ENCODE measurements at regions not wholly inside any gene's neighbourhood (a gene's known extent, or its start where the extent isn't known, plus 50 kb on each side); places are given as distances from the start of the nearest gene placed in this dataset.

DNA sequence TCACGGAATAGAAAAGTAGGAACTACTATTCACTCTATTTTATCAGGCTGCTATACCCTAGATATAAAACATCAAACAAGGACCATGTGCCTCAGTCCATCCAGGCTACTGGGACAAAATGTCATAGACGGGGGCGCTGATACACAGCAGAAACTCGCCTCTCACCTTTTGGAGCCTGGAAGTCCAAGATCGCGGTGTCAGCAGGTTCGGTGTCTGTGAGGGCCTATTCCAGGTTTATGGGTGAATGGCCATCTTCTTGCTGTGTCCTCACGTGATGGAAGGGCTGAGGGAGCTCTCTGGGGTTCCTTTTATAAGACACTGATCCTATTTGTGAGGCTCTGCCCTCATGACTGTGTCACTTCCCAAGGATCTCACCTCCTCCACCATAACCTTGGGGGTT lies 89.5 kb downstream of the DLL1 start:
- no peak overlapping the region for H3K4me3 ChIP-seq
- H3K27ac ChIP-seq = no peak overlapping the region
- 87% methylated on average over 8 of the region's 8 CpGs for WGBS (ENCODE audit: low lambda C conversion rate, missing lambda C conversion rate)
- no peaks in the 10 kb centered on the region for H3K9me2 ChIP-seq (replicated peaks; ENCODE audit: insufficient read depth)
- TF ChIP-seq, protein P1, sequence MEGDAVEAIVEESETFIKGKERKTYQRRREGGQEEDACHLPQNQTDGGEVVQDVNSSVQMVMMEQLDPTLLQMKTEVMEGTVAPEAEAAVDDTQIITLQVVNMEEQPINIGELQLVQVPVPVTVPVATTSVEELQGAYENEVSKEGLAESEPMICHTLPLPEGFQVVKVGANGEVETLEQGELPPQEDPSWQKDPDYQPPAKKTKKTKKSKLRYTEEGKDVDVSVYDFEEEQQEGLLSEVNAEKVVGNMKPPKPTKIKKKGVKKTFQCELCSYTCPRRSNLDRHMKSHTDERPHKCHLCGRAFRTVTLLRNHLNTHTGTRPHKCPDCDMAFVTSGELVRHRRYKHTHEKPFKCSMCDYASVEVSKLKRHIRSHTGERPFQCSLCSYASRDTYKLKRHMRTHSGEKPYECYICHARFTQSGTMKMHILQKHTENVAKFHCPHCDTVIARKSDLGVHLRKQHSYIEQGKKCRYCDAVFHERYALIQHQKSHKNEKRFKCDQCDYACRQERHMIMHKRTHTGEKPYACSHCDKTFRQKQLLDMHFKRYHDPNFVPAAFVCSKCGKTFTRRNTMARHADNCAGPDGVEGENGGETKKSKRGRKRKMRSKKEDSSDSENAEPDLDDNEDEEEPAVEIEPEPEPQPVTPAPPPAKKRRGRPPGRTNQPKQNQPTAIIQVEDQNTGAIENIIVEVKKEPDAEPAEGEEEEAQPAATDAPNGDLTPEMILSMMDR (IDR thresholded peaks at IDR 0.05; ENCODE audit: poor library complexity) = no peak
- TF ChIP-seq EZH2 (IDR thresholded peaks at IDR 0.05; ENCODE audit: borderline replicate concordance) = no peak
- TF ChIP-seq EZH2phosphoT487 (IDR thresholded peaks at IDR 0.05; ENCODE audit: low read depth, severe bottlenecking, unreplicated experiment) = no peak
- no peaks in the 10 kb centered on the region for H3K9me3 ChIP-seq (ENCODE audit: low read depth)
- H4K20me1 ChIP-seq (ENCODE audit: insufficient read depth, poor library complexity, severe bottlenecking) = no peaks in the 10 kb centered on the region
- H3K4me2 ChIP-seq = no peak overlapping the region
- H3K4me1 ChIP-seq (ENCODE audit: insufficient read depth) = no peaks in the 10 kb centered on the region
- DNase-seq (ENCODE audit: low spot score) = no peak
- no peaks in the 10 kb centered on the region for H3K27me3 ChIP-seq
- H2AFZ ChIP-seq = no peak overlapping the region
- no peaks in the 10 kb centered on the region for H3K79me2 ChIP-seq
- H3K36me3 ChIP-seq (replicated peaks; ENCODE audit: insufficient read depth, low read depth) = no peaks in the 10 kb centered on the region

DNA sequence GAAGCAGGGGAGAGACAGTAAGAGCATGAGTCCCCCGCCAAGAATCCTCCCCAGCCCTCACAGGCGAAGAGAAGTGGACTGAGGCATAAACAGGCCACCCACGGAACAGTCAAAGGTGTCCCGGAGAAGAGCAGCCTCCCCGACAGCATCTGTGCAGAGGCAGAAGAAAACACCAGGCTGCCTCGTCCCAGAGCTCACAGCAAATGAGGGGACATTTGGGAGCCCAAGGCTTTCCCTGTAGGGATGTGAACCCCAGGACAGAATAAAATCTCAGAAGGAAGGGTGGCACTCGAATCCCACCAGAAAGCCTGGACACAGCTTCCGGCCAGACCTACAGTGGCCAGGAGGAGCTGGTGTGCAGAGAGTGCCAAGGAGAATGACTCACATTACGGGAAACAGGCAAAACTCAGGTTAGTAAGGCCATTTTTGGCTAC lies 90.4 kb downstream of the DLL1 start:
- no peaks in the 10 kb centered on the region for H3K4me1 ChIP-seq (ENCODE audit: insufficient read depth)
- no peak overlapping the region for H3K27ac ChIP-seq
- H3K27me3 ChIP-seq = no peaks in the 10 kb centered on the region
- H3K4me3 ChIP-seq = no peak overlapping the region
- H4K20me1 ChIP-seq (ENCODE audit: insufficient read depth, poor library complexity, severe bottlenecking) = no peaks in the 10 kb centered on the region
- DNase-seq (ENCODE audit: low spot score) = no peak
- no peak for TF ChIP-seq EZH2phosphoT487 (IDR thresholded peaks at IDR 0.05; ENCODE audit: low read depth, severe bottlenecking, unreplicated experiment)
- TF ChIP-seq, protein P1 (IDR thresholded peaks at IDR 0.05; ENCODE audit: poor library complexity) = no peak
- no peak for TF ChIP-seq EZH2 (IDR thresholded peaks at IDR 0.05; ENCODE audit: borderline replicate concordance)
- no peak overlapping the region for H2AFZ ChIP-seq
- no peaks in the 10 kb centered on the region for H3K36me3 ChIP-seq (replicated peaks; ENCODE audit: insufficient read depth, low read depth)
- no peak overlapping the region for H3K4me2 ChIP-seq
- H3K79me2 ChIP-seq = no peaks in the 10 kb centered on the region
- no peaks in the 10 kb centered on the region for H3K9me2 ChIP-seq (replicated peaks; ENCODE audit: insufficient read depth)
- 82% methylated on average over 9 of the region's 9 CpGs for WGBS (ENCODE audit: low lambda C conversion rate, missing lambda C conversion rate)
- H3K9me3 ChIP-seq (ENCODE audit: low read depth) = peaks cover under 1% of the 10 kb centered on the region

DNA sequence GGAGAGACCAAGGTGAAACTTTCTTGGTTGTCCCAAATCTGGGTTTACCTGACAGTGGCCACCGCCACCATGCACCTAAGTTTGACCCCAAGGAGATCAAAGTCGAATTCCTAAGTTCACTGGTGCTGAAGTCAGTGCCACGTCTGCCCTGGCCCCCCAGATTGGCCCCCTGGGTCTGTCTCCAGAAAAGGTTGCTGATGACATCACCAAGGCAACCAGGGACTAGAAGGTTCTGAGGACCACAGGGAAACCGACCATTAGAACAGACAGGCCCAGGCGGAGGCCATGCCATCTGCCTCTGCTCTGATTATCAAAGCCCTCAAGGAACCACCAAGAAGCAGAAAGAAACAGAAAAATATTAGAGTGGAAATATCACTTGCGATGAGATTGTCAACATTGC lies 91.2 kb downstream of the DLL1 start:
- TF ChIP-seq EZH2phosphoT487 (IDR thresholded peaks at IDR 0.05; ENCODE audit: low read depth, severe bottlenecking, unreplicated experiment) = no peak
- no peak for TF ChIP-seq EZH2 (IDR thresholded peaks at IDR 0.05; ENCODE audit: borderline replicate concordance)
- TF ChIP-seq, protein P1 (IDR thresholded peaks at IDR 0.05; ENCODE audit: poor library complexity) = no peak
- DNase-seq (ENCODE audit: low spot score) = no peak
- 86% methylated on average over 6 of the region's 6 CpGs for WGBS (ENCODE audit: low lambda C conversion rate, missing lambda C conversion rate)
- Histone ChIP-seq H2AFZ (no peak overlapping the region), H3K4me3 (no peak overlapping the region), H3K9me3 (ENCODE audit: low read depth) (peaks cover 6% of the 10 kb centered on the region), H3K27me3 (no peaks in the 10 kb centered on the region), H3K79me2 (no peaks in the 10 kb centered on the region), H4K20me1 (ENCODE audit: insufficient read depth, poor library complexity, severe bottlenecking) (no peaks in the 10 kb centered on the region), H3K4me1 (ENCODE audit: insufficient read depth) (no peaks in the 10 kb centered on the region), H3K36me3 (replicated peaks; ENCODE audit: insufficient read depth, low read depth) (no peaks in the 10 kb centered on the region), H3K9me2 (replicated peaks; ENCODE audit: insufficient read depth) (no peaks in the 10 kb centered on the region), H3K4me2 (no peak overlapping the region), H3K27ac (no peak overlapping the region)

DNA sequence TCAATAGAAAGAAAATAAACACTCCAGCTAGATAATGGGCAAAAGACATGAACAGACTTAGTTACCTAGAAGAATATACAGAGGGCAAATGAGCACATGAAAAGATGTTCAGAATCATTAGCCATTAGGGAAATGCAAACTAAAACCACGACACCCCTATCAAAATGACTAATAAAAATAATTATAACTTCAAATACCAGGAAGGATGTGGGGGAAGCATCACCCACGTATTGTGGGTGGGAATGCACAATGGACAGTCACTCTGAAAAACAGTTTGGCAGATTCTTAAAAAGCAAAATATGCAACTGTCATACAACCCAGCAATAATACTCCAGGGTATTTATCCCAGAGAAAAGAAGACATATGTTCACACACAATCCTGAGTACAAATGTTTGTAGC lies 92.6 kb downstream of the DLL1 start:
- no peak for DNase-seq (ENCODE audit: low spot score)
- no peaks in the 10 kb centered on the region for H3K9me2 ChIP-seq (replicated peaks; ENCODE audit: insufficient read depth)
- no peaks in the 10 kb centered on the region for H3K4me1 ChIP-seq (ENCODE audit: insufficient read depth)
- WGBS (ENCODE audit: low lambda C conversion rate, missing lambda C conversion rate) = 61% methylated on average over 2 of the region's 2 CpGs
- H3K79me2 ChIP-seq = no peaks in the 10 kb centered on the region
- no peaks in the 10 kb centered on the region for H4K20me1 ChIP-seq (ENCODE audit: insufficient read depth, poor library complexity, severe bottlenecking)
- no peaks in the 10 kb centered on the region for H3K27me3 ChIP-seq
- peaks cover 10% of the 10 kb centered on the region for H3K9me3 ChIP-seq (ENCODE audit: low read depth)
- H2AFZ ChIP-seq = no peak overlapping the region
- TF ChIP-seq, protein P1 (IDR thresholded peaks at IDR 0.05; ENCODE audit: poor library complexity) = no peak
- TF ChIP-seq EZH2phosphoT487 (IDR thresholded peaks at IDR 0.05; ENCODE audit: low read depth, severe bottlenecking, unreplicated experiment) (no peak), EZH2 (IDR thresholded peaks at IDR 0.05; ENCODE audit: borderline replicate concordance) (no peak)
- no peak overlapping the region for H3K4me2 ChIP-seq
- no peaks in the 10 kb centered on the region for H3K36me3 ChIP-seq (replicated peaks; ENCODE audit: insufficient read depth, low read depth)
- no peak overlapping the region for H3K27ac ChIP-seq
- no peak overlapping the region for H3K4me3 ChIP-seq
